SK-N-SH treated with all-trans-retinoic acid at 6 μM for 48 hours (cell line): ENCODE measurements at regions not wholly inside any gene's neighbourhood (a gene's known extent, or its start where the extent isn't known, plus 50 kb on each side); places are given as distances from the start of the nearest gene placed in this dataset.

Experiments used
- ISL1 ChIP-seq: fragments of 250-450 bp; sonication (Bioruptor Pico); IDR thresholded peaks from 2 replicates; pipeline ENCODE4 v2.1.2; 2022; ENCODE audit warnings: mild to moderate bottlenecking, moderate library complexity
- POU6F1 ChIP-seq: fragments of 250-450 bp; sonication (Bioruptor Pico); IDR thresholded peaks from 2 replicates; pipeline ENCODE4 v1.8.0; 2021; ENCODE audit warnings: low read depth, mild to moderate bottlenecking, moderate library complexity, borderline replicate concordance
- TCF4 ChIP-seq: fragments of 250-450 bp; sonication (Bioruptor Pico); IDR thresholded peaks from 2 replicates; pipeline ENCODE4 v1.8.0; 2021; ENCODE audit warnings: mild to moderate bottlenecking, moderate library complexity, borderline replicate concordance

- TF ChIP-seq ISL1 (CRISPR knock-in tag) = no peak
- no peak for TF ChIP-seq POU6F1 (CRISPR knock-in tag)
- no peak for TF ChIP-seq TCF4 (CRISPR knock-in tag)
Measured at GRCh38 chr3:43999728-44000319, 241.9 kb upstream of the TOPAZ1 start.
